Superior temporal gyrus (tissue), 1 donor: ENCODE measurements at regions not wholly inside any gene's neighbourhood (a gene's known extent, or its start where the extent isn't known, plus 50 kb on each side); places are given as distances from the start of the nearest gene placed in this dataset.

Experiments
- DNase-seq: peaks from one replicate; pipeline ENCODE4 v3.0.0-alpha.2; 2016; ENCODE audit errors: extremely low spot score

- DNase-seq = no peak
These were observed 61.8 kb upstream of the PTPRD start for GRCh38 chr9:10674586-10674985.

- no peak for DNase-seq
These were observed 65.2 kb upstream of the PTPRD start for GRCh38 chr9:10678010-10678409.

GRCh38 chr9:10678790-10679189, 66.0 kb upstream of the PTPRD start:
- no peak for DNase-seq

GRCh38 chr9:10686943-10687342, 74.1 kb upstream of the PTPRD start:
- no peak for DNase-seq

GRCh38 chr9:10690546-10690945, 77.7 kb upstream of the PTPRD start:
- DNase-seq = no peak

- no peak for DNase-seq
These were observed 84.2 kb upstream of the PTPRD start for GRCh38 chr9:10697044-10697443.

- DNase-seq = no peak
These were observed 87.5 kb upstream of the PTPRD start for GRCh38 chr9:10700291-10700690.

GRCh38 chr9:10700915-10701314, 88.1 kb upstream of the PTPRD start:
- DNase-seq = no peak

- no peak for DNase-seq
These were observed 89.1 kb upstream of the PTPRD start for GRCh38 chr9:10701906-10702305.

- no peak for DNase-seq
These were observed 90.3 kb upstream of the PTPRD start for GRCh38 chr9:10703139-10703538.

GRCh38 chr9:10704720-10705119, 91.9 kb upstream of the PTPRD start:
- DNase-seq = no peak

- no peak for DNase-seq
These were observed 92.6 kb upstream of the PTPRD start for GRCh38 chr9:10705383-10705782.

GRCh38 chr9:10706788-10707187, 94.0 kb upstream of the PTPRD start:
- DNase-seq = no peak

GRCh38 chr9:10721301-10721700, 108.5 kb upstream of the PTPRD start:
- no peak for DNase-seq

GRCh38 chr9:10729213-10729612, 116.4 kb upstream of the PTPRD start:
- no peak for DNase-seq

- no peak for DNase-seq
These were observed 131.9 kb upstream of the PTPRD start for GRCh38 chr9:10744669-10745068.

- DNase-seq = no peak
These were observed 140.7 kb upstream of the PTPRD start for GRCh38 chr9:10753474-10753873.

GRCh38 chr9:10764481-10764880, 151.7 kb upstream of the PTPRD start:
- no peak for DNase-seq

- DNase-seq = no peak
These were observed 160.3 kb upstream of the PTPRD start for GRCh38 chr9:10773136-10773535.

GRCh38 chr9:10774051-10774450, 161.2 kb upstream of the PTPRD start:
- DNase-seq = peak; percentile 37

GRCh38 chr9:10785255-10785654, 172.5 kb upstream of the PTPRD start:
- DNase-seq = no peak

GRCh38 chr9:10793306-10793705, 180.5 kb upstream of the PTPRD start:
- no peak for DNase-seq

- no peak for DNase-seq
These were observed 191.7 kb upstream of the PTPRD start for GRCh38 chr9:10804486-10804885.

- no peak for DNase-seq
These were observed 194.1 kb upstream of the PTPRD start for GRCh38 chr9:10806868-10807267.

- DNase-seq = no peak
These were observed 205.4 kb upstream of the PTPRD start for GRCh38 chr9:10818206-10818605.
